Posterior vena cava (tissue), 2 donors: ENCODE measurements at regions not wholly inside any gene's neighbourhood (a gene's known extent, or its start where the extent isn't known, plus 50 kb on each side); places are given as distances from the start of the nearest gene placed in this dataset.

Experiments
- DNase-seq: peaks from one replicate; pipeline ENCODE4 v3.0.0-alpha.2; 2020; ENCODE audit warnings: low spot score
- intact Hi-C, 2 donors: fragments of 100-400 bp; cut with DNase I; formaldehyde crosslinking; loops; one replicate each; pipeline versions ENCODE4 v1.14.1 to v1.14.2; 2022 to 2023
- donor health status: DM: yes; HTN: yes; CAD: no.
- donor health status: DM: yes; HTN: yes; CAD: no.

DNA sequence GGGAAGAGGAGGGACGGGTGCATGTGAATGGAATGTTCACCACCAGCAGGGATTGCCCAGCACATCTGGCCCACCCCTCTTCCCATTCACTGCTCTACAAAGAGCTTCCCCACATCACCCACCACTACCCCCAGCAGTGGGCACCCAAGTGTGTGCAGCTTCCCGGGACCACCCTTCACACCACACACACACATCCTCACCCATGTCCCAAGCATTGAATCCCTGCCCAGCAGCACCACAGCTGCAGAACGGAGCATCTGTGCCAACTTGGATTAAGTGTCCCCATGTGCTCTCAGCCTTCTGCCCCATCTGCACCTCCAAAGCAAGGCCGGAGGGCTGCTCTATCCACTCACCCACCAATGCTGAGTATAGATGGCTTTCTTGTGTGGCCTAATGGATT lies 141.4 kb downstream of the PSMG1 start:
- intact Hi-C loops, result no loop called here

DNA sequence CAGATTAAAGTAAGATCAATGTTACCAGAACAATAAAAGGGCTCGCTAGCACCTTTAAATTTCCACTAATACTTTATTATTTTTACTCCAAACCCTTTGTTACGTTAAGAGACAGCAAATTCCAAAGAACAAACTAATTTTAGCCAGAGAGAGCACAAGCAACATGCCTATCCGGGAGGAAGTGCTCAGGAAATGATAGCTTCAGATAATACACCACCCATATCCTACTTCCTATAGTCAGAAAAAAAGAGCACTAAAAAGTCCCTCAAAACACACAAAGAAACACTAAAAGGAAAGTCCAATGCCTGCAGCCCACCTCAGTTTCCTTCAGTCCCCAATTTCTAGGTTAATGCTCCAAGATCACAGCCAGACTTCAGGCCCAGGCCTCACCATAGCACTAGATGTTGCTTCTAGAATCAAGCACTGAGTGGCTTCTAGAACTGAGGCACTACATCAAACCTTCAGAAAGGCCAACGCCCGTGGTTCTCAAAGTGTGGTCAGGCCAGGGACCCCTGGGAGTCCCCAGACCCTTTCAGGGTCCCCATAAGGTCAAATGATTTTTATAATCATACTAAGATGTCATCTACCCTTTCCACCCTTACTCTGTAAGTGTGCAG lies 142.6 kb downstream of the PSMG1 start:
- no peak for DNase-seq
- intact Hi-C loops, result no loop called here

More for the DNA sequence above, 141.4 kb downstream of the PSMG1 start:
- DNase-seq, result no peak

DNA sequence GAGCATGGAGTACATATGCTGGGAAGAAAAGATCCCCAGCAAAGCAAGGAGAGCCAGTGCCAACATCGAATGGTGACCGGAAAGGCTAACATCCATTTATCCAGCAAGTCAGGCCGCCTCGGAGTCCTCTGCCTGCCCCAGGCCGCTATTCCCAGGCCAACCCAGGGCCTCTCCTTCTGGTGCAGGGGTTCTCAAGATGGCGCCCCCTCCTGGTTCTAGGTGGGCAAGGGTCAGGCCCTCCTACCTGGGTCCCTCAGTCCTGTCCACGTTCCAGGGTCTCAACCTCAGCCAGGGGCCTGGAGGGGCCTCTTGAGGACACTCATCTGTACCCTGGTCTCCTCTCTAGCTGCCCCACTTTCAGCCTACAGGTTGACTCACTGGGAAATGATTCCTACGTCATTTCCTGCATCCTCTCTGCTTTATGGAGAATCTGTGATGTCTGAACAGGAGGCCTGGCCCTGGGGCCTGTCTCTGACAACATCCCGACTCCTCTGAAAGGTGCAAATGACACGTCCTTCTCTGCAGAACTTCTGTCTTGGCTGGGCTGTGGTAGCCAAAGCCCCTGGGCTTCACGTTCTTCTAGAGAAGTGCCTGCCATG lies 145.3 kb downstream of the PSMG1 start:
- intact Hi-C loops, result no loop called here
- no peak for DNase-seq

DNA sequence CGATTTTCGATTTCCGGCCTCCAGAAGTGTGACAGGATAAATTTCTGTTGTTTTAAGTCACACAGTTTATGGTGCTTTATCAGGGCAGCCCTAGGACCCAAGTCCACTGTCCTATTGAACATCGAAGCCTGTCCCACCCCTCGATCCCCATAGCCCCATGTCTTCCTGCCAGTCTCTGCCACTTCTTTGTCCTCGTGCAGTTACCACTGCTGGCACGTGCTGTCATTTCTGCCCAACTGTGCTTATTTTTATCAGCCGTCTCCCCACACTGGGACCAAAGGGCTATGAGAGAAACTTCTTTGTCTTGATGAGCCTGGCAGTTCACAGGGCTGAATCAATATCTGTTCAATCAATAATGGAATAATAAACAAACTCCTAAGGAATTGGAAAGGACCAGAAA lies 146.7 kb downstream of the PSMG1 start:
- intact Hi-C loops, result no loop called here
- no peak for DNase-seq

DNA sequence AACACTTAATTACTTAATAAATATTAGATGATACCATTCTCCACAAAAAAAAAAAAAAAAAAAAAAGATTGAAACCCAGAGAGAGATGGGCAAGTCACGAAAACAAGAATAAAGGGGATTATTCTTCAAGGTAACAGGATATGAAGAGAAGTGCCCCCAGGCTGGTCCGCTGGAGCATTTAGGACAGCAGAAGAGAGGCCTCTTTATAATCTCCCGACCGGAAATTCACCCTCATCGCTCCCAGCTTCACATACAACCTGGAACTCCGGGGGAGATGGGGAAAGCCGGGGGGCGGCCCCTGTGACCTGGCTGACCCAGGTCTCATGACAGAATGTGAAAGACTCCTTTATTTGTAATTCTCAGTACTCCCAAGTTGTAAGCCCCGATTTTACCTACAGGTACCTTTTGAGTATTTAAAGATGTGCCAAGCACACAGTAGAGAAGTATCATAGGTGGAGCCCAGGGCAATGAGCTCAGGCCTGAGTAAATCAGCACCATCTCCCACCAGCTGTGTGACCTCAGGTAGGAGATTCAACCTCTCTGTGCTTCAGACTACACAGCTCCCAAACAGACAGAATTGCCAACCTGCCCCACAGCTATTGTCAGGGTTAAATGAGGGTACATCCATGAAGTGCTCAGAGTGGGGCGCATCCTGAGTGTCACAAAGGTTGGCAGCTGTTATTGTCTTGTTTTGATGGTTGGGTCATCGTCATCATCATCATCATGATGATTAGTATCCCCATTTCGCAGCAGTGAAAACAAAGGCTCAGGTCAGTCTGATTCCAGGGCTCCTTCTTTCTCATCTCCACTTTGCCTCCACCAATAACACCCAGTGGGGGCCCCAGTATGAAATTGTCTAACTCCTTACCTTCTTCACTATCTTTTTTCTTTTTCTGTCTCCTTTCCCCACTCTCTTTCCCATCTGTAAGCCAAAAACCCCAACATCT lies 148.4 kb downstream of the PSMG1 start:
- no peak for DNase-seq
- intact Hi-C loops, result loop anchor here in 1 of 2 donors (5.0 kb wide), 1 partner anchor 1258 kb away; no protein-coding TSS in a partner anchor

DNA sequence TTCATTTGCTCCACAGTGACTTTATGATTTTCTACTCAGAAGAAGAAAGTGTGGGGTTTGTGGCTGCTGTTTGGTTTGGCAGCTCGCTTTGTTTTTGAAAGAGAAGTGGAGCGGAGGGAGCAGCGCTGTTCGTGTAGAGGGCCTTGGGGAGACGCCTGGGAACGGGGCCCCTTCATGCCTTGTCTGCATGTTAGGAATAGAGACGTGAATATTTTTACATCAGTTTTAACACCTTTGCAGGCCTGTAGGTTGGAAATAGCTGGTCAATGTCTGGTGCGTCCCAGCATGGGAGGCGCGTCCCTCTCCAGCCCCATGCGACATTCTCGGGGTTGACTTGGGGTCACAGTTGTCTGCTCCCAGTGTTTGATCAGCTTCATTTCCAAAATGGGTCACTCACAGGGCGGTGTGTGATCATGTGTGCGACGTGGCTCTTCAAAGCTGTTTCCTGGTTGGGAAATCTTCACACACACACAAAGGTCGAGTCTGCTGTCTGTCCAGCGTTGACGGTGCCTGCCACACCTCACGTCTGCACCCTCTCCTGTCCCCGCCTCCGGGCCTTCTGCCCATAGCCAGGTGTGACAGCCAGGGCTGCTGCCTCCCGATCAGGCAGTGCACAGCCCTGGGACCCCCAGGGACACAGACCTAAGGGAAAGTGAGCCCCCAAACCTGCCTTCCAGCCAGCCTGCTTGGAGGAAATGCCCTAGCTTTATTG lies 149.2 kb downstream of the PSMG1 start:
- DNase-seq, result no peak
- intact Hi-C loops, result loop anchor here in 1 of 2 donors (5.0 kb wide), 1 partner anchor 1257 kb away; no protein-coding TSS in a partner anchor

DNA sequence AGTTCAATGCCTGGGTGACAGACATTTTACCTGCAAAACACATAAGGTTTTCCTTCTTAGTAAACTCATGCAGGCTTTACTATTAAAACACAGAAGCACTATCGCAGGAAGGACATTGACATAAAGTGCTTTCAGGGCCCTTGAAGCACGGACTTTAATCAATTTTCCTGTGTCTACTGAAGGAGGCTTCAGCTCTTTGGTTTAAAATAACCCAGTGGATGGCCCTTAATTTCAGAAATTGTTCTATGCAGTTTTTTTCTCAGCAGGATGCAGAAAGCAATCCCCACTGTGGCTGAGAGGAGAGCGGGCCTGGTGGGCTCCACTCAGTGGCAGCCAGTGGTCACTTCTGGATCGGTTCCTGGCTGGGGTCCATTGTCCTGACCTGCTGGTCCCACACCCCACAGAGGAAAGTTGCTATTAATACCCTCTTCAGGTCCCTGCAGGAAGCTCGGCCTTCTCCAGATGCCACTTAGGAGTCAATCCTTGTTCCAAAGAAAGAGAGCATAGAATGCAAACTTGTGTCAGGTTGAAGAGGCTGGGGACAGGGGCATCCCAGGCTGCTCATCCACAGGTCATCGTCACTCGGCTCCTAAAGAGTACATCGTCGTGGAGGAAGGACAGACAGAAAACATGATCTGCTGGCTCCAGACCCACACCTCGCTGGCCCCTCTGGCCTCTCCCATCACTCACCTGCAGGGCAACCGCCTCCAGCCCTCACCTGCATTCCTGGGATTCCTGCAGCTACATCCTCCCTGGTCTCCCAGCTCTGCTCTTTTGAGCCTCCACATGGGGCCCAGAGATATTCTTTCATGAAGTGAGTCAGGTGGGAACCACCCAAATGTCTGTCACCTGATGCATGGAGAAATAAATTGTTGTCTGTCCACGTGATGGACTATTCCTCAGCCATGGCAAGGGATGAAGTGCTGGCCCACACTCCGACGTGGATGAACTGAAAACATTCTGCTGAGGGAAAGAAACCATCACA lies 153.1 kb downstream of the PSMG1 start:
- intact Hi-C loops, result loop anchor here in 1 of 2 donors (5.0 kb wide), 1 partner anchor 1253 kb away; no protein-coding TSS in a partner anchor
- DNase-seq, result no peak

DNA sequence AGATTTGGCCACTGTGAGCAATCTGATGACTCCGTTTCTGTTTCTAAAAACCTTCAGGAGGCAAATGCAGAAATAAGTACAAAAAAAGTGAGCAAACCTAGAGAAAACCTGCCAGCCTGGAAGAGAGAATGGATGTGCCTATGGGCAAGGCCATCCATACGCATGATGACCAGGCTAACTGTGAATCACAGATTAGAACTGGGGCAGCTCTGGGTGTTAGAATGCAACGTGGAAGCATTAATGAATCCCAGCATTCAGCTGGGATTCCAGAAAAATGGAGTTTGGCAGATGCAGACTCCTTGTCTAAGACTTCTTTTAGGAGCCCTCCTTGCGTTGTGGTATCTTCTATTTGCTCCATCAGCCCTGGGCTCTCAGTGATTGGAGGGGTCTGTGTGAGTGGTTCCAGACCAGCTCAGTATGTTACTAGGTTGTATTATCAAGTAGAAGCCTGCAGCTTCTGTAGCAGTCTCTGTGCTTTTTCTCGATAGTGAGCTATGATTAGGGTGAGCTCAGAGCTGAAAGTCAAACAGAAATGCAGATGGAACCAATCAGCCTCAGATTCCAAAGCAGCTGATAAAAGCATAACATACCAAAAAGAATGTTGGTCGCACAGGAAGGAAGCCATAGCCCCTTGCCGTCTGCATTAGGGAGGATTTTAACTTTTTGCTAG lies 154.0 kb downstream of the PSMG1 start:
- no peak for DNase-seq

DNA sequence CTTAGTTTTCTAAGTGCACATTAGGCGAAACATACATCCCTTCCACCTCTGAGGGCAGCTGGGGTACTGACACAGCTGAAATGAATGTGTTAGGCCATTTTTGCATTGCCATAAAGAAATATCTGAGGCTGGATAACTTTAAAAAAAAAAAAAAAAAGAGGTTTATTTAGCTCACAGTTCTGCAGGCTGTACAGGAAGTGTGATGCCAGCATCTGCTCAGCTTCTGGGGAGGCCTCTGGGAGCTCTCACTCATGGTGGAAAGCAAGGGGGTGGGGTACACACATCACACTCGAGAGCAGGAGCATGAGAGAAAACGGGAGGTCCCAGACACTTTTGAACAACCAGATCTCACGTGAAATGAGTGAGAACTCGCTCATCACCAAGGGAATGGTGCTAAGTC lies 158.1 kb downstream of the PSMG1 start:
- intact Hi-C loops, result no loop called here
- DNase-seq, result no peak

More for the DNA sequence above, 154.0 kb downstream of the PSMG1 start:
- intact Hi-C loops, result no loop called here

DNA sequence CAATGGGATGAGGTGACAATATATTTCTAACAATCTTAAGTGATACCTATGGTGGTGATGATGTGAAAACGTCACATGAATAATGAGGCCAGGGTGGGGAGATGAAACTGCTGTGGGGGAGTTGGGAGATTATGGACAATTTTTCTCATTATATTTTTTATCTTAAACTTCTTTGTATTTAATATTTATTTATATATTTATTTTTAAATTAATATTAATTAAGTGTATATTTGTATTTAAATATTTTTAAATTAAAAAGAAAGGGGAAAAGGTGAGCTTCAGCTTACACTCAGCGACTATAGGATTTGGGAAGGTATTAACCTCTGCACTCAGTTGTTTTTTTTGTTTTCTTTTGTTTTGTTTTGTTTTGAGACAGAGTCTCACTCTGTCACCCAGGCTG lies 158.7 kb downstream of the PSMG1 start:
- DNase-seq, result no peak
- intact Hi-C loops, result no loop called here

DNA sequence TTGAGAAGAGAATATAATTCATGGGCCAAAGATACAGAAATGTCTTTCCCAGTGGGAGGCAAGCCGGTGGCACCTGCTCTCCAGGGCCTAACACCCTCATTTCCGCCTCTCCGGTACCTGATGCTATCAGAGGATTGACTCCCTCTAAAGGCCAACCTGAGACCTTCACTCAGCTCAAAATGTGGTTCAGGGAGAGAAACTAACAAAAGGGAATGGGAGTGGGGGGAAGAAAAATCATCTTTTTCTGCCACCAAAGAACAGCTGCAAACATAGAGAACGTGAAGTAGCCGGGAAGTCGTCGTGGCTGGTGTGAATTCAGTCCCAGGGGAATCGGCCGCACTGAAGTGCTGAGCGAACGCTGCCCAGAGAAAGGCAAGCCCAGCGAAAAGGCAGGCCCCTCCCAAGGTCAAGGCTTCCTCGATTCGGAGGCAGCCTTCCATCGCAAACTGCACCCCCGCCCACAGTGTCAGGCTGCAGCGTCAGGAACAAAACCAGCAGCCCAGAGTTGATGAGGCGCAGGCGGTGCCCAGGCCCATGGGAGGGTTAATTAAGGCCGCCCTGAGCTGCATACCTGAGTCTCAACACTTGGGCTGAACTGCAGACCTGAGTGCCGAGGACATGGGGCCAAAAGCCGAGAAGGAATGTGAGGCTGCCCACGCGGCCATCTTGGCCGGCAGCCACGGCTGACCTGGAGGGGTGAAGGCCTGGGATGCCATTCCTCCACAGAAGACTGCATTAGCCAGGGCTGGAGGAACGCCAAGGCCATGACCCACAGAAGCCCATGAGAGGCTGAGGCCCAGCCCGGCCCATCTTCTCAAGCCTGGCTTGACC lies 160.2 kb downstream of the PSMG1 start:
- intact Hi-C loops, result no loop called here

DNA sequence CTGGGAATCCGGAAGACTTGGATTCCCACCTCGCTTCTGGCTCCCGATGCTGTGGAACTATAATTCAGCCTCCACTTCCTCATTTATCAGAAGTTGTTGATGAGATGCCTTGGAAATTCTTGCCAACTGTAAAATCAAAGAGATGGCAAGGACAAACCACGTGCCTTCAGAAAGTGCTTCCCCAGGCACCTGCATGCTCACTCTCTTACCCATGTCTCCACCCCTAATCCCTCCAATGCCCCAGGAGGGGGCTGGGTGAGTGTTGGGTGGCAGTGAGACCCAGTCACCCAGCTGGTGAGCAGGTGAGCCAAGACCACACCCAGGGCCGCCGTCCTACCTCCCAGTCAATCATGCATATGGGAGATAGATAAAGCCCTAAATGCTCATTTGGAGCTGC lies 160.8 kb downstream of the PSMG1 start:
- DNase-seq, result no peak
- intact Hi-C loops, result no loop called here

More for the DNA sequence above, 160.2 kb downstream of the PSMG1 start:
- peak; percentile 89 for DNase-seq

DNA sequence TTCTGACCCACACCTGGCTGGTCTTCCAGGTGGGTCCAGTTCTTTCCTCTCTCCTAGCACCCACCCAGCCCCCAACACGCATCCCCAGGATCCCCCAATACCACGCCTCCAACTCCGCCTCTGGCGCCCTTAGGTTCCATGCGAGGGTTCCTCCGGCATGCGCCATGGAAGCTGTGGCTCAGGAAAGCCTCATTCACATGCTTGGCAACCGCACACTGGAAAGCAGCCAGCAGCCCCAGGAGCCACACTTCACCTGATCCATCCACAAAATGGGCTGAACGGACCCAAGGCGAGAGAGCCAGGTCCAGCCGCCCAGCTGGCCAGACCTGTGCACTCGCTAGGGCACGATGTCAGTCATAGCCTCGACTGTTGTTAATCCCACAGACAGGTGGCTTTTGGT lies 161.2 kb downstream of the PSMG1 start:
- no peak for DNase-seq

DNA sequence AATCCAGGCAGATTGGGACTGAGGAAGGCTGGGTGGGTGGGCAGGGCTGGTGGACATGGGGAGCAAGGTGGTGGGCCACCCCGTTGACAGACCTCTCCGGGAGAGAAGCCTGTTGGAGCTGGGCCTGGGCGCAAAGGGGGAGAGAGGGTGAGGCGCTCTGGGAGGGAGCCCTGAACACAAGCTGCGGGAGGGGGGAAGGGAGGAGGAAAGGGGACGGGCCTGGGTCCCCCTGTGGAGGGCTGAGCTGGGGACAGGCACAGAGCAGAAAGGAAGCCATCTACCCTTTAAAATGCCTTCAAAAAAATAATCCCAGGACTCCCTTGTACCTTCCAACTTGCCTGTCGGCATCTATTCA lies 161.8 kb downstream of the PSMG1 start:
- DNase-seq, result no peak
- intact Hi-C loops, result no loop called here

More for the DNA sequence above, 161.2 kb downstream of the PSMG1 start:
- intact Hi-C loops, result no loop called here

DNA sequence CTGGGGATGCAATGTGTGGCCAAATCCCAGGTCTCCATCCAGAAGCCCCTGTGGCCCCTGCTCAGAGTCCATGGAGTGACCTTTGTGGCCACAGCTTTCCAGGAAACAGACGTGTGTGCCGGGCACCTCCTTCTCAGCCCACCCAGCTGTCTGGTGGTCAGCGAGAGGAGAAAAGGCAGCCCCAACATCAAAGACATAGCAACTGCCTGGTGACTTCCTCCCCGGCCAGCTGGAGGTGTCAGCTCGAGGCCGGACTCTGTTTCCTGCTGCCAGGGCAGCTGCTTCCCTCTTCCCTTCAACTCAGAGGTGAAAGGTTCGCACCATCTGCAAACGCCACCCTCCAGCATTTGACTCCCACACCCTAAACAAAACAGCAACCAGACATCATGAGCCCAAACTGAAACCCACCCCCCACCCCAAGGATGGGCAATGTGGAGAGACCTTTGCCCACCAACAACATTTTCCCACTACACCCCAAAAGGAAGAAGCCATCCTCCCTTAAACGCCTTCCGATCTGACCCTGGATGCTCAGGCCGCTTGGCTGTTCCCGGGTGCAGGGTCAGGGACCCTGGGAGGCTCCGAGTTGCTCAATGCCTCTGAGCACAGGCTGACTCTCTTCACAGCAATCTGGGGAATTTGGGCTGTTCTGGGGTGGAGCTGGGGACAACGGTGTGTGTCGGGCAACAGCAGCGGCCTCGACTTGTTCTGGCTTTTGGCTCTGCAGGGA lies 162.3 kb downstream of the PSMG1 start:
- intact Hi-C loops, result no loop called here
- peak; percentile 86 for DNase-seq

DNA sequence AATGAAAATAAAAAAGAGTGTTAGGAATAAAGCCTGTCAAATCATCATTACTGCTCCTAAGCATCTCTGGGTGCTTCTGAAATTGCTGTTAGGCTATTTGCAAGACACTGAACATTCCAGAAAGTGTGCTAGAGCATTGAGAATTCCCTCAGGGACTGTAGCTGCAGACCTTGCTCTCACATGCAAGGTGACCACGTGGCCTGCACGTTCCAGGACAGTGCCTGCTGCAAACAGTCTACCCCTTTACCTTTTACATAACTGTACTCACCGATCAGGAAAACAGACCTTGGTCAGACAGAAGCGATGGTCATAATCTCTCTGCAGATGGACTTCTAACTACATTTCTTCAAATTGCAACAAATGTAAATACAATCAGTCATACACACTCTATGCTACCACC lies 164.5 kb downstream of the PSMG1 start:
- intact Hi-C loops, result no loop called here
- DNase-seq, result no peak
